ENCODE measurements at regions not wholly inside any gene's neighbourhood (a gene's known extent, or its start where the extent isn't known, plus 50 kb on each side); places are given as distances from the start of the nearest gene placed in this dataset.

- TF ChIP-seq PAX5 (IDR thresholded peaks at IDR 0.05; ENCODE audit: insufficient read depth, low read length, severe bottlenecking) (no peak), POLR2A (IDR thresholded peaks at IDR 0.05; ENCODE audit: low read depth, low read length) (no peak), TAF1 (IDR thresholded peaks at IDR 0.05; ENCODE audit: low read depth, low read length) (no peak), POLR2AphosphoS5 (IDR thresholded peaks at IDR 0.05; ENCODE audit: low read depth, low read length) (no peak)
Measured at GRCh38 chr16:86380030-86380429, 130.3 kb upstream of the FOXF1 start.
